ENCODE measurements at regions not wholly inside any gene's neighbourhood (a gene's known extent, or its start where the extent isn't known, plus 50 kb on each side); places are given as distances from the start of the nearest gene placed in this dataset.

DNA sequence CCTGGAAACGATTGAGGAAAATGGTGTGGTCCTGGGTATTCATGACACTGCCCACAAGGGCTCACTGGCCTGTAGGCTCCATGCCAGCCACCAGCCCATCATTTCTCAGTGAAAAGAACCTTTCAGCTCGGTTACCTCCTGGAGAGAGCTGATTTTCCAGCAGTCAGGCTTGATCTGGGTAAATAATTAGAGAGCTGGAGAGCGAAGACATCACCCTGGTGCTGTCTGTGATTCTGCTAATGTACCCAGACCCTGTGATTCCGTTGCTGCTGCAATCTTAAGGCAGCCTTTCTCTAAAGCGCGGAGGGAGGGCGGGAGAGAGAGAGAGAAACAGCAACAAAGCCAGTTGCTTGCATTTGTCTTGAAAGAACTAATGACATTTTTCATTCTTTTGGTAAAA lies 221.9 kb upstream of the TOPAZ1 start:
- H3K27me3 ChIP-seq: peaks cover 0 to 67% (median 64%) of the 10 kb centered on the region in 7 donors
- ATAC-seq (no peak), DNase-seq (no peak)
- intact Hi-C loops (cut with DNase I): no loop called here
- WGBS, 2 donors: 68 to 71% methylated on average over 7 of the region's 7 CpGs
- H3K9me3 ChIP-seq: no peaks in the 10 kb centered on the region
- H3K4me1 ChIP-seq: peaks cover 0 to 10% (median 8%) of the 10 kb centered on the region in 9 donors
- no peak overlapping the region for H3K27ac ChIP-seq
- H3K4me3 ChIP-seq: no peak overlapping the region
- TF ChIP-seq, protein P1, sequence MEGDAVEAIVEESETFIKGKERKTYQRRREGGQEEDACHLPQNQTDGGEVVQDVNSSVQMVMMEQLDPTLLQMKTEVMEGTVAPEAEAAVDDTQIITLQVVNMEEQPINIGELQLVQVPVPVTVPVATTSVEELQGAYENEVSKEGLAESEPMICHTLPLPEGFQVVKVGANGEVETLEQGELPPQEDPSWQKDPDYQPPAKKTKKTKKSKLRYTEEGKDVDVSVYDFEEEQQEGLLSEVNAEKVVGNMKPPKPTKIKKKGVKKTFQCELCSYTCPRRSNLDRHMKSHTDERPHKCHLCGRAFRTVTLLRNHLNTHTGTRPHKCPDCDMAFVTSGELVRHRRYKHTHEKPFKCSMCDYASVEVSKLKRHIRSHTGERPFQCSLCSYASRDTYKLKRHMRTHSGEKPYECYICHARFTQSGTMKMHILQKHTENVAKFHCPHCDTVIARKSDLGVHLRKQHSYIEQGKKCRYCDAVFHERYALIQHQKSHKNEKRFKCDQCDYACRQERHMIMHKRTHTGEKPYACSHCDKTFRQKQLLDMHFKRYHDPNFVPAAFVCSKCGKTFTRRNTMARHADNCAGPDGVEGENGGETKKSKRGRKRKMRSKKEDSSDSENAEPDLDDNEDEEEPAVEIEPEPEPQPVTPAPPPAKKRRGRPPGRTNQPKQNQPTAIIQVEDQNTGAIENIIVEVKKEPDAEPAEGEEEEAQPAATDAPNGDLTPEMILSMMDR (IDR thresholded peaks at IDR 0.05): no peak
- no peaks in the 10 kb centered on the region for H3K36me3 ChIP-seq

DNA sequence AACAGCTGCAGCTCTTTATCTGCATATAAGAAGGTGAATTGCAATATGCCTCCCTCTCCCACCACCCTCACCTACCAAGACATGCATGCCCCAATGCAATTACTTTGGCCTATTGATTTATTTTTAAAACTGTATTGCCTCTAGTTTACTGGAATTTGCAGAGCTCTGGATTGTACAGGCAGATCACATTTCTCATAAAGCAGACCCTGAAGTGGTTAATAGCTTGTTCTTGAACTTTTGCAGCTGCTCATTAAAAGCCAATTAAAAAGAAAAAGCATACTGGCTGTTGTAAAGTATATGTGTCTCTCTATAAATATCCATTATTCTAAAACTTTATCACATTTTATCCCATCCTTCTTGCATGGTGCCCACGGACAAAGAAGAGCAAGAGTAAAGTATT lies 221.5 kb upstream of the TOPAZ1 start:
- TF ChIP-seq, protein P1 (IDR thresholded peaks at IDR 0.05): no peak
- intact Hi-C loops (cut with DNase I): no loop called here
- H3K27me3 ChIP-seq: peaks cover 0 to 71% (median 66%) of the 10 kb centered on the region in 7 donors
- ATAC-seq (no peak), DNase-seq (no peak)
- H3K4me1 ChIP-seq: peaks cover 0 to 10% (median 8%) of the 10 kb centered on the region in 9 donors
- H3K9me3 ChIP-seq: no peaks in the 10 kb centered on the region
- WGBS, 2 donors: 40 to 77% methylated on average over 1 of the region's 1 CpG
- no peak overlapping the region for H3K4me3 ChIP-seq
- no peaks in the 10 kb centered on the region for H3K36me3 ChIP-seq
- H3K27ac ChIP-seq: no peak overlapping the region

DNA sequence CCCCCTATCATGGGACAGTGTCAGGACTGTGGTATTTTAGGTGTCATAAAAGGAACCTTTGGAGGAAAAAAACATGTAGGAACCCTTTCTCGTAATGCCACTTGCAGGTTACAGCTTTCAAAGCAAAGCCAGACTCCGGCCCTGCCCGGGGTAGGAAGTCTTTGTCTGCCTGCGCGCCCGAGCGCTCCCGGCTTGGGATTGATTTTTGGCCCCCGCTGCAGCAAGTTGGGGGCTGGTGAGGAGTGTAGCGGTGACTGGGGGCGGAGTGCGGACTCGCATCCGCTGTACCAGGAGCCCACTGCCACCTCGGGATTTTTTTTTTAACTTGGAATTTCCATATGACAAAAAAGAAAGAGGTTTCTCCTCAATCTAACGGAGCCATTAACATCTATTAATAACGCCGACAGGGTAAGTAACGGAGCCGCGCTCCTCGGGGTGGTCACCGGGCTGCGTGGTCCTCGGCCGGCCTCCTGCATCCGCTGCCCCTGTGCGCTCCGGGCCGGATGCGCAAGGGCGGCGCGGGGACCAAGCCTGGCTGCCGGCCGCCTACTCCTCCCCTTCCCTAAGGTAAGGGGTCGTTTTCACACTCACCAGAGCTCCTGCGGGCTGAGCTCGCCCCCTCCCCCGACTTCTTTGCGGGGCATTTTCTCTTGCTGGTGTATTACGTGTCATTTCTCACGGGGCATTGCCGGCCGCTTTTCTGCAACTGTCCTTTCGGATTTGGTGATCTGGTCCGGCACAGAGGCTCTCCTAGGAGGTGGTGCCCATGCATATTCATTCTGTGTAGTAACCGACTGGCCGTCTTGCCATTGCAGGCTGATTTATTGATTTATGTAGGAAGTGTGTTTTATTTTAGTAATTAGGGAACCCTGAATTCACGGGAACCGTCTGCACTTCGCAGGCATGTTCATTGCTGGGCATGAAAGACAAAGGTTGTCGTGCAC lies 219.8 kb upstream of the TOPAZ1 start:
- peaks cover 0 to 10% (median 8%) of the 10 kb centered on the region in 9 donors for H3K4me1 ChIP-seq
- no peak for DNase-seq
- no peak for ATAC-seq
- 3 to 4% methylated on average over 46 to 53 of the region's 53 CpGs for WGBS, 2 donors
- H3K36me3 ChIP-seq: no peaks in the 10 kb centered on the region
- TF ChIP-seq, protein P1 (IDR thresholded peaks at IDR 0.05): no peak
- H3K27me3 ChIP-seq: peaks cover 0 to 85% (median 75%) of the 10 kb centered on the region in 7 donors
- H3K9me3 ChIP-seq: no peaks in the 10 kb centered on the region
- intact Hi-C loops (cut with DNase I): no loop called here
- H3K4me3 ChIP-seq: peak overlapping the region in 6 of 10 donors; percentile 2 to 42 (median 32)
- H3K27ac ChIP-seq: no peak overlapping the region

DNA sequence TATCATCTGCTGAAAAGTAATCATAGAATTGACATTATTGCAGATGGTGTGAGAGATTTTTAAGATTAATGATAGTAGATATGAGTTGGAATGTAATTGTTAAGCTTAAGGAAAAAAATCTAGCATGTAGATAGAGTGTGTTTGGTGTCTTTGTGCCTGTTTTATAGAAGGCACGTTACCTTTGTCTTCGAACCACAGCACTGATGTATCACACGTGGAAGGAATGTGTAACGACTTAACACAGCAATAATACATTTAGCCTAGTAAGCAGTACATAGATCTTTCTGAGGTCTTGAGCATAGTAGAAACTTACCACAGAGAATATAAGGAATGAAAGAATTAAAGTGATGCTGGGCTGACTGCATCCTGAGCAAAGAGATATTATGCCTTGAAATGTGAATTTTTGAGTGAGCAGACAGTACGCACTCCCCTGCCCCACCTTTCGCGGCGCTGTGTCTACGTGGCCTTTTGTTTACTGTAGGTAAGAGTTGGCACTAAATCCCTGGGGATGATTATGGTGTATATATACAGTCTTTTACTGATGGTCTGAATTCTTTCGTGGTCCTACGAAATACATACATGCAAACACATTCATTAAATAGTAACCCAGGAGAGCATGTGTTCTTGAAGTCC lies 217.6 kb upstream of the TOPAZ1 start:
- no peak for ATAC-seq
- no peak for DNase-seq
- WGBS, 2 donors: 86 to 87% methylated on average over 11 of the region's 11 CpGs
- Histone ChIP-seq H3K27ac (no peak overlapping the region), H3K4me3 (no peak overlapping the region), H3K27me3 (peaks cover 0 to 94% (median 84%) of the 10 kb centered on the region in 7 donors), H3K9me3 (no peaks in the 10 kb centered on the region), H3K36me3 (no peaks in the 10 kb centered on the region), H3K4me1 (peaks cover 0 to 10% (median 8%) of the 10 kb centered on the region in 9 donors)
- TF ChIP-seq, protein P1 (IDR thresholded peaks at IDR 0.05): no peak
- intact Hi-C loops (cut with DNase I): no loop called here
